Smooth muscle cell (in vitro differentiated cells): ENCODE measurements at regions not wholly inside any gene's neighbourhood (a gene's known extent, or its start where the extent isn't known, plus 50 kb on each side); places are given as distances from the start of the nearest gene placed in this dataset.
A peak's percentile ranks its signal among the peaks of the same experiment; 100 is the strongest.

Source experiments
- DNase-seq: peaks from one replicate; lab custom pipeline; 2025; ENCODE audit not compliant: unreplicated experiment; lab: John Stamatoyannopoulos, UW
- H2AFZ ChIP-seq: fragments of 200-600 bp; sonication (generic); 2 replicates; pipeline ENCODE4 v1.6.0; 2016; ENCODE audit warnings: antibody characterized with exemption, low read depth, mild to moderate bottlenecking
- H3F3A ChIP-seq: fragments of 200-600 bp; sonication (generic); 2 replicates; pipeline ENCODE4 v1.6.0; 2017; ENCODE audit warnings: antibody characterized with exemption, low read depth
- H3K27ac ChIP-seq: fragments of 200-600 bp; sonication (generic); 2 replicates; pipeline ENCODE4 v1.5.1; 2016; ENCODE audit warnings: low read depth, mild to moderate bottlenecking
- H3K27me3 ChIP-seq: fragments of 200-600 bp; sonication (generic); 2 replicates; pipeline ENCODE4 v1.6.1; 2016; ENCODE audit warnings: low read depth, mild to moderate bottlenecking
- H3K36me3 ChIP-seq: fragments of 200-600 bp; sonication (generic); 2 replicates; pipeline ENCODE4 v1.5.1; 2016; ENCODE audit warnings: low read depth
- H3K4me1 ChIP-seq: fragments of 200-600 bp; sonication (generic); 2 replicates; pipeline ENCODE4 v1.5.1; 2016; ENCODE audit warnings: low read depth
- H3K4me2 ChIP-seq: fragments of 200-600 bp; sonication (generic); 2 replicates; pipeline ENCODE4 v1.6.0; 2016; ENCODE audit warnings: mild to moderate bottlenecking
- H3K4me3 ChIP-seq: fragments of 200-600 bp; sonication (generic); 2 replicates; pipeline ENCODE4 v1.5.1; 2016; ENCODE audit warnings: mild to moderate bottlenecking
- H3K79me2 ChIP-seq: fragments of 200-600 bp; sonication (generic); 2 replicates; pipeline ENCODE4 v1.6.0; 2016; ENCODE audit warnings: low read depth, mild to moderate bottlenecking
- H3K9ac ChIP-seq: fragments of 200-600 bp; sonication (generic); 2 replicates; pipeline ENCODE4 v1.6.0; 2016; ENCODE audit warnings: low read depth
- H3K9me3 ChIP-seq: fragments of 200-600 bp; sonication (generic); replicated peaks from 2 replicates; pipeline ENCODE4 v1.5.1; 2016; ENCODE audit warnings: low read depth
- H4K20me1 ChIP-seq: fragments of 200-600 bp; sonication (generic); 2 replicates; pipeline ENCODE4 v1.6.0; 2016; ENCODE audit warnings: low read depth
- WGBS: methylation state at CpG from one replicate; pipeline ENCODE4 v1.1.7; 2016; ENCODE audit warnings: low lambda C conversion rate; 5-methylcytosine and 5-hydroxymethylcytosine counted together
- TF ChIP-seq, protein P1 (sequence below): fragments of 200-600 bp; sonication (generic); IDR thresholded peaks from 2 replicates; pipeline ENCODE4 v1.5.1; 2017; ENCODE audit warnings: borderline replicate concordance, mild to moderate bottlenecking, antibody characterized with exemption; ENCODE audit not compliant: insufficient read depth, poor library complexity, severe bottlenecking

DNA sequence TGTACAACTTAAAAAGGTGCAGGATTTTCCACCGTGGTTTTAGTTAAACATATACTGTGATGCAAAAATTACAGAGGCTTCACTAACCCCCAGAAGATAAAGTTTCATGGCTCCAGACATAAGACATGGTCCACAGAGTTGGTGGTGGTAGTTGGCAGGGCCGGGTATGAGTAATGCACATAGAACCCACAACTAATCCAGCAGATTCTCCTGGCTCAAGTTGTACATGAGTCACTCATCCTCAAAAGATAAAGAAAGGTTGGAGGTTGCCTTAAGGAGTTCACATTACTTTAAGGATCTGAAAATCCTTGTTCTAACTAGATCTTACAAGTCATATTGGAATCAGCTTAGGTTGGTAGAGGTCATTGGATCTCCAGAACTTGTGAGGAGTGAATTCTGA, 98.3 kb upstream of the ZBTB20 start:
- WGBS, result 9% methylated on average over 2 of the region's 2 CpGs
- TF ChIP-seq, protein P1, sequence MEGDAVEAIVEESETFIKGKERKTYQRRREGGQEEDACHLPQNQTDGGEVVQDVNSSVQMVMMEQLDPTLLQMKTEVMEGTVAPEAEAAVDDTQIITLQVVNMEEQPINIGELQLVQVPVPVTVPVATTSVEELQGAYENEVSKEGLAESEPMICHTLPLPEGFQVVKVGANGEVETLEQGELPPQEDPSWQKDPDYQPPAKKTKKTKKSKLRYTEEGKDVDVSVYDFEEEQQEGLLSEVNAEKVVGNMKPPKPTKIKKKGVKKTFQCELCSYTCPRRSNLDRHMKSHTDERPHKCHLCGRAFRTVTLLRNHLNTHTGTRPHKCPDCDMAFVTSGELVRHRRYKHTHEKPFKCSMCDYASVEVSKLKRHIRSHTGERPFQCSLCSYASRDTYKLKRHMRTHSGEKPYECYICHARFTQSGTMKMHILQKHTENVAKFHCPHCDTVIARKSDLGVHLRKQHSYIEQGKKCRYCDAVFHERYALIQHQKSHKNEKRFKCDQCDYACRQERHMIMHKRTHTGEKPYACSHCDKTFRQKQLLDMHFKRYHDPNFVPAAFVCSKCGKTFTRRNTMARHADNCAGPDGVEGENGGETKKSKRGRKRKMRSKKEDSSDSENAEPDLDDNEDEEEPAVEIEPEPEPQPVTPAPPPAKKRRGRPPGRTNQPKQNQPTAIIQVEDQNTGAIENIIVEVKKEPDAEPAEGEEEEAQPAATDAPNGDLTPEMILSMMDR, result no peak
- Histone ChIP-seq H2AFZ (no peak overlapping the region), H3K4me2 (peak overlapping the region; percentile 54), H3K4me3 (no peak overlapping the region), H3K4me1 (no peaks in the 10 kb centered on the region), H3K79me2 (no peaks in the 10 kb centered on the region), H3K36me3 (no peaks in the 10 kb centered on the region), H4K20me1 (no peaks in the 10 kb centered on the region), H3K27ac (peak overlapping the region; percentile 67), H3K9me3 (no peaks in the 10 kb centered on the region), H3F3A (peaks cover 4% of the 10 kb centered on the region), H3K9ac (no peak overlapping the region), H3K27me3 (no peaks in the 10 kb centered on the region)
- DNase-seq, result peak; percentile 1

DNA sequence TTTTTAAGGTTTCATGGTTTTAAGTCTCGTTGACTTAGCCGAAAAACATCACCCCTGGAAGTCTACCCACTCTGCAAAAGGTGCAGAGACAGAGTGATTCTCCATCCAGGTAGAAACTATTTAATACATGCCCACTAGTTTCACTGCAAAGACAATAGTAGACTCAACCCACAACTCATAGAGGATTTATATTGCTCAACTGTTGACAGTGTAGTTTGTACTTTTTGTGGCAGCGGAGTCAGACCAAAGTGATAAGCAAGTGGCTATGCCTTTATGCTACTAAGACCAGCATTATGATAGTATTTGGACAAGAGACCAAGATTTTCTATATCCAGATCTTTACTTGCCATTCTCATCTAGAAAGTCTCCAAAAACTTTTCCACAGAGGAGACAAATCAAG, 98.8 kb upstream of the ZBTB20 start:
- no peak for DNase-seq
- peak overlapping the region; percentile 67 for H3K27ac ChIP-seq
- H3K4me3 ChIP-seq, result no peak overlapping the region

DNA sequence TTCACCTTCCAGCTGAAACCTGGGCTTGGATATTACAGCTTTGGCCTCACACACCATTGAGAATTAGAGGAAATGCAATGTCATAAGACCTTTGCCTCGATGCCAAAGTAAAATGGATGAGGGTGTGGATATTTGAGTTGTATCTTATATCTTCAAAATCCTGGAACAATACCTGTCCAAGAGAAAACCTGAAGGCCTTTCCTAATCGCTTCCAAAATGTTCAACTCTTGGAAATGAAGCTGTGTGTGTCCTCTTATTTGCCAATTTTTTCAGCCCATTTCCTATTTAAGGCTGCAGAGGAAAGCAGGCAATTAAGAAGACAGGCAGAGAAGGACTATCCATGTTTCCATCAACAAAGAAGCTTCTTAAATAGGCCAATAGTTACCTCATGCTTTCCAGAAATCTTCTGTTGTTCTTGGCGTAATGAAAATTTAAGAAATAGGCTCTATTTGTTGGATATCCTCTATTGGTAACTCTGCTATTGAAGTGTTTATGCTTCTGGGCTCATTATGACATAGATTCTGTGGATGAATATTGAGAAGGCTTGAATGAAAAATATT, 99.5 kb upstream of the ZBTB20 start:
- Histone ChIP-seq H3K79me2 (no peaks in the 10 kb centered on the region), H3K4me3 (no peak overlapping the region), H4K20me1 (no peaks in the 10 kb centered on the region), H3K9ac (no peak overlapping the region), H3K4me1 (no peaks in the 10 kb centered on the region), H3K36me3 (no peaks in the 10 kb centered on the region), H3F3A (peaks cover 4% of the 10 kb centered on the region), H2AFZ (no peak overlapping the region), H3K27ac (peak overlapping the region; percentile 67), H3K9me3 (no peaks in the 10 kb centered on the region), H3K27me3 (no peaks in the 10 kb centered on the region), H3K4me2 (peak overlapping the region; percentile 54)
- WGBS, result 91% methylated on average over 3 of the region's 3 CpGs
- DNase-seq, result no peak
- TF ChIP-seq, protein P1, result no peak

More for the DNA sequence above, 98.8 kb upstream of the ZBTB20 start:
- Histone ChIP-seq H3K79me2 (no peaks in the 10 kb centered on the region), H3K4me1 (no peaks in the 10 kb centered on the region), H4K20me1 (no peaks in the 10 kb centered on the region), H3K27me3 (no peaks in the 10 kb centered on the region), H3K9ac (no peak overlapping the region), H3K9me3 (no peaks in the 10 kb centered on the region), H3K4me2 (peak overlapping the region; percentile 54), H3F3A (peaks cover 4% of the 10 kb centered on the region), H2AFZ (no peak overlapping the region), H3K36me3 (no peaks in the 10 kb centered on the region)
- WGBS, result 65% methylated on average over 3 of the region's 3 CpGs
- TF ChIP-seq, protein P1, result no peak

DNA sequence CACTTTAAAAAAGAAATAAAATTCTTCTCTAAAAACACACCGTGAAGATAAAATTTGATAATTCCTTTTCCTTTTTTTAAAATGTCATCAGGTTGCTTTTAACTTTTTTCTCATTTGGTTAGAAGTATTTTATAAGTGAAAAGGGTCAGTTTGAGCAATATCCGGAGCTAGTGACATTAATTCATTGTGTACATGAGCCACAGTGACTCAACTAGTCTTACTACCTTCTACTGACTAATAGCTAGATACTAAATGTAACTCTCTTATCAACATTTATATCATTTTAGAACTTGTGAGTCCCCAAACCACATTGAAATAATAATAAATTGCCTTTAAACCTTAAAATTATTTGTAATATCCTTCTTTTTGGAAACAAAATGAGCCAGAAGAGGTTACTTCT, 101.2 kb upstream of the ZBTB20 start:
- DNase-seq, result no peak
- peak overlapping the region; percentile 43 for H3K4me2 ChIP-seq
- 77% methylated on average over 2 of the region's 2 CpGs for WGBS

More for the DNA sequence above, 101.2 kb upstream of the ZBTB20 start:
- Histone ChIP-seq H3K4me3 (no peak overlapping the region), H3K27ac (no peak overlapping the region), H3K9me3 (no peaks in the 10 kb centered on the region), H3K79me2 (no peaks in the 10 kb centered on the region), H3K9ac (no peak overlapping the region), H3K36me3 (no peaks in the 10 kb centered on the region), H4K20me1 (no peaks in the 10 kb centered on the region), H3K4me1 (no peaks in the 10 kb centered on the region), H3F3A (peaks cover 4% of the 10 kb centered on the region), H2AFZ (no peak overlapping the region), H3K27me3 (no peaks in the 10 kb centered on the region)
- TF ChIP-seq, protein P1, result no peak
